ENCODE measurements at regions not wholly inside any gene's neighbourhood (a gene's known extent, or its start where the extent isn't known, plus 50 kb on each side); places are given as distances from the start of the nearest gene placed in this dataset.
"Not testable (repeated sequence)": the region's sequence is repeated elsewhere in the genome, so short reads cannot be mapped to it uniquely, and the experiment has no call there.

DNA sequence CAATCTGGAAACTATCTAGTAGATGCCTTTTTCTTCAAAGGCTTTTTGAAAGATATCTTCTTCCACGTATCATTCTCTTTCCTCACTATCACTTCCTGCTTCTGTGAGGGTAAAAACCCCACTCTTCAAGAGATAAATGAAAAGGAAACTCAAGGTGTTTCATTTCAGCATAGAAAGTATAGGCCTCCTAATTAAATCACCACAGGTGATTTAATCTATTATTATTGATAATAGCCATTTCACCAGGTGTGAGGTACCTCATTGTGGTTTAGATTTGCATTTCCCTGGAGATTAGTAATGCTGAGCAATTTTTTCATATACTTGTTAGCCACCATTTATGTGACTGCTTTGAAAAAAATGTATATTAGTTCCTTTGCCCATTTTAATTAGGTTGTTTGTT, 92.0 kb upstream of the EMCN start:
- TF ChIP-seq, protein P1, sequence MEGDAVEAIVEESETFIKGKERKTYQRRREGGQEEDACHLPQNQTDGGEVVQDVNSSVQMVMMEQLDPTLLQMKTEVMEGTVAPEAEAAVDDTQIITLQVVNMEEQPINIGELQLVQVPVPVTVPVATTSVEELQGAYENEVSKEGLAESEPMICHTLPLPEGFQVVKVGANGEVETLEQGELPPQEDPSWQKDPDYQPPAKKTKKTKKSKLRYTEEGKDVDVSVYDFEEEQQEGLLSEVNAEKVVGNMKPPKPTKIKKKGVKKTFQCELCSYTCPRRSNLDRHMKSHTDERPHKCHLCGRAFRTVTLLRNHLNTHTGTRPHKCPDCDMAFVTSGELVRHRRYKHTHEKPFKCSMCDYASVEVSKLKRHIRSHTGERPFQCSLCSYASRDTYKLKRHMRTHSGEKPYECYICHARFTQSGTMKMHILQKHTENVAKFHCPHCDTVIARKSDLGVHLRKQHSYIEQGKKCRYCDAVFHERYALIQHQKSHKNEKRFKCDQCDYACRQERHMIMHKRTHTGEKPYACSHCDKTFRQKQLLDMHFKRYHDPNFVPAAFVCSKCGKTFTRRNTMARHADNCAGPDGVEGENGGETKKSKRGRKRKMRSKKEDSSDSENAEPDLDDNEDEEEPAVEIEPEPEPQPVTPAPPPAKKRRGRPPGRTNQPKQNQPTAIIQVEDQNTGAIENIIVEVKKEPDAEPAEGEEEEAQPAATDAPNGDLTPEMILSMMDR (IDR thresholded peaks at IDR 0.05; ENCODE audit: insufficient read depth in 1 of 2, low read depth in 1 of 2, low read length in 1 of 2, severe bottlenecking in 1 of 2, unreplicated experiment in 1 of 2), result no peak
- Histone ChIP-seq H3K4me1 (no peaks in the 10 kb centered on the region), H3K36me3 (ENCODE audit: control insufficient read depth, insufficient read depth, low read length) (no peaks in the 10 kb centered on the region), H3K9me3 (no peaks in the 10 kb centered on the region), H3K4me3 (ENCODE audit: low read depth, low read length) (no peak overlapping the region), H3K27me3 (replicated peaks; ENCODE audit: control insufficient read depth, insufficient read depth, low read length) (no peaks in the 10 kb centered on the region)
- Mint-ChIP-seq H3K9me3 (ENCODE audit: unreplicated experiment) (no peaks in the 10 kb centered on the region), H3K4me1 (ENCODE audit: low read depth, unreplicated experiment) (no peaks in the 10 kb centered on the region), H3K36me3 (ENCODE audit: insufficient read depth, unreplicated experiment) (no peaks in the 10 kb centered on the region), H3K27ac (ENCODE audit: unreplicated experiment) (no peak overlapping the region), H3K4me3 (ENCODE audit: unreplicated experiment) (no peak overlapping the region), H3K27me3 (ENCODE audit: insufficient read depth, unreplicated experiment) (no peaks in the 10 kb centered on the region)
- ChIA-PET POLR2A (no interaction called here), CTCF (no interaction called here)
- no TSS peak for BruUV-seq (replicated peaks)
- intact Hi-C loops (cut with micrococcal nuclease; ENCODE audit: unreplicated experiment), result no loop called here
- no peak for DNase-seq

DNA sequence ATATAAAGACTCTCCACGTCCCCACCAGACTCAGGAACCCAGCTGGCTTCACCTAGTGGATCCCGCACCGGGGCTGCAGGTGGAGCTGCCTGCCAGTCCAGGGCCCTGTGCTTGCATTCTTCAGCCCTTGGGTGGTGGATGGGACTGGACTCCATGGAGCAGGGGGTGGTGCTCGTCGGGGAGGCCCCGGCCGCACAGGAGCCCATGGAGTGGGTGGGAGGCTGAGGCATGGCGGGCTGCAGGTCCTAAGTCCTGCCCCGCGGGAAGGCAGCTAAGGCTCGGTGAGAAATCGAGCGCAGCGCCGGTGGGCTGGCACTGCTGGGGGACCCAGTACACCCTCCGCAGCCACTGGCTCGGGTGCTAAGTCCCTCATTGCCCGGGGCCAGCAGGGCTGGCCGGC, 90.8 kb upstream of the EMCN start:
- POLR2A ChIA-PET; intact Hi-C loops (cut with micrococcal nuclease; ENCODE audit: unreplicated experiment); H3K36me3 ChIP-seq (ENCODE audit: control insufficient read depth, insufficient read depth, low read length); H3K4me1 ChIP-seq; H3K27me3 ChIP-seq (replicated peaks; ENCODE audit: control insufficient read depth, insufficient read depth, low read length); H3K36me3 Mint-ChIP-seq (ENCODE audit: insufficient read depth, unreplicated experiment); H3K27me3 Mint-ChIP-seq (ENCODE audit: insufficient read depth, unreplicated experiment); H3K9me3 ChIP-seq; H3K4me3 ChIP-seq (ENCODE audit: low read depth, low read length); H3K9me3 Mint-ChIP-seq (ENCODE audit: unreplicated experiment); H3K27ac Mint-ChIP-seq (ENCODE audit: unreplicated experiment); H3K4me3 Mint-ChIP-seq (ENCODE audit: unreplicated experiment); CTCF ChIA-PET; BruUV-seq (replicated peaks); DNase-seq; H3K4me1 Mint-ChIP-seq (ENCODE audit: low read depth, unreplicated experiment): not testable (repeated sequence)

DNA sequence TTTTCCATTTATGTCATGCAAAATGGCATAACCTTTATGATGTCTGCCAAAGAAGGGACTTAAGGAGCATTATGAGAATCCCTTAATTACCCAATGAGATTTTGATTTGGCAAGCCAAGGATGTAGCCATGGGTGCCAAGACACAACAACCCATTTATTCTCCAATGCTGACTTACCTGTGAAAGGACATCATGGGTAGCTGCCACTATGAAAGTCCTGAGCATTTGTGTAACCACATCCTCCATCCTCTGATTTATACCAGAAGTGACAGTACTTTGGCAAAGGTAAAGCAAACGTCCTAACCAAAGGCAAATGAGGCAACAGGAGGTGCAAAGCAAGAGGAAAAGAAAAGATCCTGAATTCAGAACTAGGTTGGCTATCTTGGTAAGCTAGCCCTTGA, 87.3 kb upstream of the EMCN start:
- Histone ChIP-seq H3K27me3 (replicated peaks; ENCODE audit: control insufficient read depth, insufficient read depth, low read length) (no peaks in the 10 kb centered on the region), H3K9me3 (no peaks in the 10 kb centered on the region), H3K4me3 (ENCODE audit: low read depth, low read length) (no peak overlapping the region), H3K36me3 (ENCODE audit: control insufficient read depth, insufficient read depth, low read length) (no peaks in the 10 kb centered on the region), H3K4me1 (no peaks in the 10 kb centered on the region)
- DNase-seq, result no peak
- CTCF ChIA-PET, result no interaction called here
- no peaks in the 10 kb centered on the region for H3K36me3 Mint-ChIP-seq (ENCODE audit: insufficient read depth, unreplicated experiment)
- BruUV-seq (replicated peaks), result no TSS peak
- TF ChIP-seq, protein P1 (IDR thresholded peaks at IDR 0.05; ENCODE audit: insufficient read depth in 1 of 2, low read depth in 1 of 2, low read length in 1 of 2, severe bottlenecking in 1 of 2, unreplicated experiment in 1 of 2), result no peak
- no peak overlapping the region for H3K27ac Mint-ChIP-seq (ENCODE audit: unreplicated experiment)
- intact Hi-C loops (cut with micrococcal nuclease; ENCODE audit: unreplicated experiment), result no loop called here
- H3K27me3 Mint-ChIP-seq (ENCODE audit: insufficient read depth, unreplicated experiment), result peaks cover 7% of the 10 kb centered on the region
- POLR2A ChIA-PET, result no interaction called here
- H3K4me3 Mint-ChIP-seq (ENCODE audit: unreplicated experiment), result no peak overlapping the region
- H3K4me1 Mint-ChIP-seq (ENCODE audit: low read depth, unreplicated experiment), result no peaks in the 10 kb centered on the region
- H3K9me3 Mint-ChIP-seq (ENCODE audit: unreplicated experiment), result no peaks in the 10 kb centered on the region

DNA sequence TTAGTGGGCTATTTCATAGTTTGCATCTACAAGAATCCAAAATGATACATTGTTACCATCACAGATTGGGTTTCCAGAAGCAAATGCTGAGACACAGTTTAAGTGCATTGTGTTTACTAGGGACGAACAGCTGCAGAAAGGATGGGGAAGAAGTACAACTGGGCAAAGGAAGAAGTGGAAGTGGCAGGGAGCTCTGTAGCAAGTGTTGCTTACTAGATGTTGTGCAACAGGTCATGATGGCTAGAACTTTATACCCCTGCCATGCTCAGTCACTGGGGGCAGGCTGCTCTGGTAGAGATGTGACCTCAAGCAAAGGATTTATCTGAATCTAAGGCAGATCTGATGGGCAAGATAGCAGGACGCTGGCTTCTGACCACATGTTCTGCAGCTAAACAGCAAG, 76.1 kb upstream of the EMCN start:
- Mint-ChIP-seq H3K27ac (ENCODE audit: unreplicated experiment) (no peak overlapping the region), H3K36me3 (ENCODE audit: insufficient read depth, unreplicated experiment) (no peaks in the 10 kb centered on the region), H3K27me3 (ENCODE audit: insufficient read depth, unreplicated experiment) (peaks cover 11% of the 10 kb centered on the region), H3K4me3 (ENCODE audit: unreplicated experiment) (no peak overlapping the region), H3K9me3 (ENCODE audit: unreplicated experiment) (no peaks in the 10 kb centered on the region), H3K4me1 (ENCODE audit: low read depth, unreplicated experiment) (no peaks in the 10 kb centered on the region)
- CTCF ChIA-PET, result no interaction called here
- POLR2A ChIA-PET, result no interaction called here
- no TSS peak for BruUV-seq (replicated peaks)
- intact Hi-C loops (cut with micrococcal nuclease; ENCODE audit: unreplicated experiment), result no loop called here
- no peak for DNase-seq
- no peaks in the 10 kb centered on the region for H3K27me3 ChIP-seq (replicated peaks; ENCODE audit: control insufficient read depth, insufficient read depth, low read length)
- H3K36me3 ChIP-seq (ENCODE audit: control insufficient read depth, insufficient read depth, low read length), result no peaks in the 10 kb centered on the region
- no peaks in the 10 kb centered on the region for H3K4me1 ChIP-seq
- no peaks in the 10 kb centered on the region for H3K9me3 ChIP-seq
- TF ChIP-seq, protein P1 (IDR thresholded peaks at IDR 0.05; ENCODE audit: insufficient read depth in 1 of 2, low read depth in 1 of 2, low read length in 1 of 2, severe bottlenecking in 1 of 2, unreplicated experiment in 1 of 2), result no peak
- H3K4me3 ChIP-seq (ENCODE audit: low read depth, low read length), result no peak overlapping the region

Measured in Caco-2 (cell line).